ENCODE measurements at regions not wholly inside any gene's neighbourhood (a gene's known extent, or its start where the extent isn't known, plus 50 kb on each side); places are given as distances from the start of the nearest gene placed in this dataset.
"Not testable (repeated sequence)": the region's sequence is repeated elsewhere in the genome, so short reads cannot be mapped to it uniquely, and the experiment has no call there.

GRCh38 chr14:98908050-98908449 is 363.9 kb downstream of the BCL11B start:
- DNase-seq (ENCODE audit: low read depth) = no peak

DNA sequence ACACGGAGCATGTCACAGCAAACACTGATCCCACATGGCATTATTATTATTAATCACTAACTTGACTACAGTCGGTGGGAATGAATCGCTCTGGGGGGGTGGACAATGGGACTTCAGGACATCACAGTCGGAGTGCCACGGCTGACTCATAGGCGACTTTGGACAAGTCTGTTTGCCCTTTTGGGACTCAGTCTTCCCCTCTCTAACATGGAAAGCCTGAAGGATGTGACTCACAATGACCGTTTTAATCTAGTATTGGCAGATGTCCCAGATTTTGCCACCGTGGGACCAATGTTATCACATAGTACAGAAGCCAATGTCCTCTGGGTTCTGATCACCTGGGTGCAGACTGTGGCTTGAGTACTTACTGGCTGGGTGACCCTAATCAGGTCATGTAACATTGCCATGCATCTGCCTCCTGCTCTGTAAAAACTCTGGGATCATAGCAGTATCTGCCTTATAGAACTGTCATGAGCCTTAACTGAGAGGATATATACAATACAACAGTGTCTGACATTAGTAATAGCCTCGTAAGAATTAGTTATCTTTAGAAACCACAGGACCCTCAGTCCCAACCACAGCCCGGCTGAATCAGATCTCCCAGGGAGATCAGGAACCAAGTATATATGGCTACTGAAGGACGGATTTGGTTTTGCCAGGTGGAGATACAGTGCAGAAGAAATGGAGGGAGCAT is 362.6 kb downstream of the BCL11B start:
- DNase-seq (ENCODE audit: low read depth) = peak; percentile 88

DNA sequence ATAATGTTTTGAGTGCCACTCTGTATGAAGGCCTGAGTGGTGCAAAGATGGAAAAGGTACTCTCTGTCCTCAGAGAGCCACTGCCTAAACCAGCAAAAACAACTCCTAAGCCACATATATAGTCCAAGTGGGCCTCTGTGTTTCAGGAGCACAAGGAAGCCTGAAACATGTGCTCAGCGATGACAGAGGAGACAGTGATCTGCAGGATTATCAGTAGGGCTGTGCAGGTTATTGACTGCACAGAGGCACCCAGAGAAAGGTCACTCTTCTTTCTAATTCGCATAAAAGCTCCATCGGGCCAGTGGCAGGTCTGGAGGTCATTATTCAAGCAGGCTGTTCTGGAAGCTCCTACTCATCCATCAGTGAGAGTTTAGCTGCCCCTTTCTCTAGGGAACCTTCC is 361.9 kb downstream of the BCL11B start:
- DNase-seq (ENCODE audit: low read depth) = no peak

DNA sequence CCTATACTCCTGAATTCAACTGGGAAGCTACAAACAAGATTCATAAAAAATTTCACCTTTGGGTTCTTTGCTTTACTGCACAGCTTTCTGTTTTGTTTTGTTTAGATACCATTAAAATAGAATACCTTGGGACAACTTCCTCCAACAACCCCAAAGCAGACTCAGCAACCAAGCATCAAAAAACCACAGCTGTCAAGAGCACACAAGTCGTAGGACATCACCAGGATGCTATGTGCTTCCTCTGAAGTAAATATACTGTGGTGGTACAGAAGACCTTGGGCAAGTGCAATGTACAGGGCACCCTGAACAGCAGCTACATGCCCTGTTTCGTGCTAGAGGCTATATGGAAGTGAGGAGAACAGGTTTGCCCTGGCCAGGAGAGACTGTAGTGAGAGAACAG is 359.3 kb downstream of the BCL11B start:
- DNase-seq (ENCODE audit: low read depth) = no peak

DNA sequence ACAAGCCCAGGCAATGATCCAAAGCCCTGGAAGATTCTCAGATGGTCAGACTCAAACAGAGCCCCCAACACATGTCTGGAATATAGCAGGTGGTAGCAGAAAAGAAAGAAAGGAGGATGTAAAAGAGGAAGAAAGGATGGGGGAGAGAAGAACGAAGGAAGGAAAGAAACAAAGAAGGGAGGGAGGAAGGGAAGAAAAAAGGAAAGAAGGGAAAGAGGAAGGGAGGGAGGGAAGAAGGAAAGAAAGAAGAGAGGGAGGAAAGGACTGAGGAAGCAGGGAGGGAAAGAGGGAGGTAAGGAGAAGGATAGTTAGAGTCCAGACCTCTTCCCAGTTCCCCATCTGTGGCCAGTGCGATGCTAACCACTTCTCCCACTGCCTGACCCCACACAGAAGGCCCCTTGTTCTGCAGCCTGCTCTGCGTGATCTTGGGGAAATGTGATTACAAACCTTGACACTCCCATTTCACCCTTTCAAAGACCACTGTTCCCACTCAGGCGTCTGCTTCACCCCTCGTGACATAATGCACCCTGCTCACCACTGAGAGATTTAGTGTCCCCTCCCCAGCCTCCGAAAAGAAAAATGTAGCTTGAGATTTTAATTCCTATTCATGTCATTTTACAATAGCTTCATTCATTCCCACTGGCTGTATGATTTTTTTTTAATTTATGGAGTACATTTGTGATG is 357.9 kb downstream of the BCL11B start:
- no peak for DNase-seq (ENCODE audit: low read depth)

DNA sequence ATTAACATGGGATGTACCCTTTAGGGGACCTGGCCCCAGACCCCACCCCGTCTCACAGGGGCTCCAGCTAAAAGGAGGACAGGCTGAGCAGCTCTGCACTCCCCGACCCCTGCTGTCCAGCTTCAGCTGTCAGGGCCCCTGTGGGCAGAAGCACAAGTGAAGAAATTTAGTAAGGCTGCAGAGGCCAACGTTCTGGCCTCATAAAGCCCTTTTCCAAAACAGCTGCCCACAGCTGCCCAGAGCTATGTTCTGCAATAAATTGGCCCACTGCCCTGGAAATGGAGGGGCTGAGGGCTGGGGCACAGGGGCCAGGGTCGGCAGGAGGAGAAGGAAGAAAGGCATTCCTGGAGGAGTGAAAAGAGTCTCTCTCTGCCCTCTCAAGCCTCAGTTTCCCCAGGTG is 357.1 kb downstream of the BCL11B start:
- DNase-seq (ENCODE audit: low read depth) = no peak

DNA sequence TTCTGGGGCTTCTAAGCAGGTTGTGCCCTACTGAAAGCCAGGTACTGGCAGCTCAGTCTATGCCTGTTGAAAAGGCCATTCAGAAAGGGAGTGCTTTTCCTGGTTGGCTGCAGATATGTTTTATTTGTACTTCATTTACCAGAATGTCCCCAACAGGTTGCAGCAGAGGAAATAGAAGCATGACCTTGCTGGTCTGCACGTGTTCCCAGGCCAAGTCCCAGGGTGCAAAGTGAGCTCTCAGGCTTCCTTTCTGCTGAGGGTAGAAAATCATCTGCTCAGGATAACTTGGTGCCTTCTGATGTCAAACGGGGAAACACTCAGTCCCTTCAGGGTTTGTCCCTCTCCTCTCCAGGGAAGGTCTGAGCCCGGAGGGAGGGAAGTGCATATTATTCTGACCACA is 356.4 kb downstream of the BCL11B start:
- no peak for DNase-seq (ENCODE audit: low read depth)

GRCh38 chr14:98916036-98916435 is 356.0 kb downstream of the BCL11B start:
- DNase-seq (ENCODE audit: low read depth) = no peak

- no peak for DNase-seq (ENCODE audit: low read depth)
These were observed 355.5 kb downstream of the BCL11B start for GRCh38 chr14:98916476-98916875.

DNA sequence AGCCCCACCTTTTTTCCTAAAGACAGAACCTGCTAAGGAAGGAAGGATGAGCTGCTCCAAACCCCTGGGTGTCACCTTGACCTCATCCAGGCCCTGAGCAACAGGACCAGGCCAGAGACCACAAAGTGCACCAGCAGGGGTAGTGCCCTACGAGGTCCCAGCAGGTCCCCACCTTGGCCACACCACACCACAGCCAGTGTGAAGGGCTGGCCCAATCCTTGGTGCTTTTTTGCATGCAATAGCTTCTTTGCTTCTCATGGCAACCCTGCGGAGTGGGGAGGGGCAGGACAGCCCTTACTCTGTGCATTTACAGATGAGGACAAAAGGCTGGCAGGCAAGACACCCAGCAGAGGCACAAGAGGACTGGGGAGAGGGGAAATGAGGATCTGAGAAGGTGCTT is 352.6 kb downstream of the BCL11B start:
- DNase-seq (ENCODE audit: low read depth) = no peak

- DNase-seq (ENCODE audit: low read depth) = not testable (repeated sequence)
These were observed 350.7 kb downstream of the BCL11B start for GRCh38 chr14:98921306-98921705.

- no peak for DNase-seq (ENCODE audit: low read depth)
These were observed 348.4 kb downstream of the BCL11B start for GRCh38 chr14:98923596-98923995.

GRCh38 chr14:98924046-98924445 is 348.0 kb downstream of the BCL11B start:
- DNase-seq (ENCODE audit: low read depth) = no peak

GRCh38 chr14:98925354-98926040 is 346.5 kb downstream of the BCL11B start:
- no peak for DNase-seq (ENCODE audit: low read depth)

- no peak for DNase-seq (ENCODE audit: low read depth)
These were observed 345.9 kb downstream of the BCL11B start for GRCh38 chr14:98926146-98926545.

- DNase-seq (ENCODE audit: low read depth) = peak; percentile 24
These were observed 345.2 kb downstream of the BCL11B start for GRCh38 chr14:98926801-98927200.

- DNase-seq (ENCODE audit: low read depth) = no peak
These were observed 344.0 kb downstream of the BCL11B start for GRCh38 chr14:98927986-98928385.

DNA sequence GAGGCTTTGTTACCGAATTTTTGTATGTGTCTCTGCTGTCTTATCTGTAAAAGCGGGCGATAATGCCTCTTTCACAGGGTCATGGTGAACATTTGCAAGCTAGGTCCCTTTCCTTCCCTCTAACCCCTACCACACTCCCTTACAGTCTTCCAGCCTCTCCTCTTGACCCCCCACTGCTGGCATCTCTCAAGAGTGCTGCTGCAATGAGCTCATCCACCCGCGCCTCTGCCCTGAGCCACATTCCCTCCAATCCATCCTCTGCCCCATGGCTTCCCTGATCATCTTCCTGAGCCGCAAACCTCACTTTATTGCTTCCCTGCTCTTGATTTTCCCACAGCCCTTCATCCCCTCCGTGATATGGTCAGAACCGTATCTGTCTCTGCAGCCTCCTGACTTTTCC is 343.6 kb downstream of the BCL11B start:
- DNase-seq (ENCODE audit: low read depth) = no peak

DNA sequence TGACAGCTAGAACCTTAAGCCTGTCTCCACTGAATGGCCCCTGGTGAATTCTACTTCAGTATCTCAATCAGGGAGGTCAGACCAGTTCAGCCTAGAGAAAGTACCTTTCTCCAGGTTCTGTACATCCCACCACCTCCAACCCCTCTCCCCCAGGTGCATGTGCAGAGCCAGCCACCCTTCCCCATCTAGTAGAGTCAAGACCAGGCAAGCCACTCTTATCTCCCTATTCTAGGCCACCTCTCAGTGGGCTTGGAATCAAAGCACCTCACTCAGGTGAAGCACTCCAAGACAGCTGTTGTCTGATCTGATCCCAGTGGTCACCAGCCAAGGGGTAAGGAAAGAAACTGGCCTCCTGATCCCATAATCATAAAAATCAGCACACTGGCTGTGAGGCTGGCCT is 340.9 kb downstream of the BCL11B start:
- no peak for DNase-seq (ENCODE audit: low read depth)

DNA sequence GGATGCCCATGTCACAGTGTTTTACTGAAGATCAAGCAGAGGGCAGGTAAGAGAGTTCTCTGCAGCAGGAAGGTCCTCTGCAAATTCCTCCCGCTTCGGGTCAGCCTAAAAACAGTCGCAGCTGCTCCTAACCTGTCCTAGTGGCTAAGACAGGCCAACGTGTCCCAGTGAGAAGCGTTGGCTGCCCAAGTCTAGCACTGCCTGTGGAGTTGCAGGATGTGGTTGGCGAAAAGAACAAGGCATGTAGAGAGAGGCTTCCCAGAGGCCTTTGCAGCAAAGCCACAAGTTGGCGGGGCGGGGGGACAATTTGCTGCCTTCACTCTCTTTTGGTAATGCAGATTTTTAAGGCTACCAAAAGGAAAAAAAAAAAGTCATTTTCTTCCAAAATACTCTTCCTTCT is 340.1 kb downstream of the BCL11B start:
- no peak for DNase-seq (ENCODE audit: low read depth)

GRCh38 chr14:98932431-98933325 is 339.3 kb downstream of the BCL11B start:
- no peak for DNase-seq (ENCODE audit: low read depth)

DNA sequence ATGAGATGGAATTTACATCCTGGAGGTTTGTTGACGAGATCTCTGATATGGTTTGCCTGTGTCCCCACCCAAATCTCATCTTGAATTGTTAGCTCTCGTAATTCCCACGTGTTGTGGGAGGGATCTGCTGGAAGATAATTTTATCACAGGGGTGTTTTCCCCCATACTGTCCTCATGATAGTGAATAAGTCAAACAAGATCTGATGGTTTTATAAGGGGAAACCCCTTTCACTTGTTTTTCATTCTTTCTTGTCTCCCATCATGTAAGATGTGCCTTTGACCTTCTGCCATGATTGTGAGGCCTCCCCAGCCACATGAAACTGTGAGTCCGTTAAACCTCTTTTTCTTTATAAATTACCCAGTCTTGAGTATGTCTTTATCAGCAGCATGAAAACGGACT is 337.4 kb downstream of the BCL11B start:
- DNase-seq (ENCODE audit: low read depth) = not testable (repeated sequence)
